Tibial nerve (tissue), 4 donors: ENCODE measurements at regions not wholly inside any gene's neighbourhood (a gene's known extent, or its start where the extent isn't known, plus 50 kb on each side); places are given as distances from the start of the nearest gene placed in this dataset.

ENCODE experiments used
- DNase-seq, 2 donors: peaks; one replicate each; pipeline ENCODE4 v3.0.0-alpha.2; 2019; ENCODE audit warnings: low spot score in 2 of 2
- H3K27ac ChIP-seq, 4 donors: fragments of 200-600 bp; sonication (generic) in 3 of 4; one replicate each; pipeline ENCODE4 v1.5.1; 2017 to 2019; ENCODE audit warnings: mild to moderate bottlenecking in 1 of 4
- H3K27me3 ChIP-seq, 2 donors: fragments of 200-600 bp; sonication (generic) in 1 of 2; one replicate each; pipeline versions ENCODE4 v1.5.1 to v1.6.0; 2017 to 2019
- H3K36me3 ChIP-seq, 3 donors: fragments of 200-600 bp; sonication (generic); one replicate each; pipeline ENCODE4 v1.5.1; 2018 to 2019
- H3K4me1 ChIP-seq, 4 donors: fragments of 200-600 bp; sonication (generic) in 3 of 4; one replicate each; pipeline ENCODE4 v1.5.1; 2017 to 2019
- H3K4me3 ChIP-seq, 4 donors: fragments of 200-600 bp; sonication (generic) in 3 of 4; one replicate each; pipeline ENCODE4 v1.5.1; 2017 to 2019; ENCODE audit warnings: mild to moderate bottlenecking in 1 of 4, moderate library complexity in 1 of 4
- H3K9me3 ChIP-seq, 4 donors: fragments of 200-600 bp; sonication (generic) in 3 of 4; one replicate each; pipeline ENCODE4 v1.5.1; 2017 to 2019
- EP300 ChIP-seq, 2 donors: sonication (generic); formaldehyde crosslinking; IDR thresholded peaks; one replicate each; pipeline ENCODE4 v1.6.1; 2017; ENCODE audit warnings: antibody characterized with exemption in 2 of 2, mild to moderate bottlenecking in 1 of 2
- POLR2A ChIP-seq, 2 donors: fragments of 450-650 bp; IDR thresholded peaks; one replicate each; pipeline ENCODE4 v1.6.1; 2017; ENCODE audit warnings: antibody characterized with exemption in 2 of 2, mild to moderate bottlenecking in 2 of 2, moderate library complexity in 2 of 2
- WGBS, 2 donors: methylation state at CpG; one replicate each; pipeline ENCODE4 v1.1.5; 2018; 5-methylcytosine and 5-hydroxymethylcytosine counted together
- TF ChIP-seq, protein P1 (sequence below), 5 experiments: fragments of 200-600 bp in 3 of 5; fragments of 450-650 bp in 2 of 5; sonication (generic) in 3 of 5; IDR thresholded peaks; one replicate each; pipeline ENCODE4 v1.5.1; 2016 to 2019; ENCODE audit warnings: antibody characterized with exemption in 5 of 5, mild to moderate bottlenecking in 3 of 5, moderate library complexity in 2 of 5

DNA sequence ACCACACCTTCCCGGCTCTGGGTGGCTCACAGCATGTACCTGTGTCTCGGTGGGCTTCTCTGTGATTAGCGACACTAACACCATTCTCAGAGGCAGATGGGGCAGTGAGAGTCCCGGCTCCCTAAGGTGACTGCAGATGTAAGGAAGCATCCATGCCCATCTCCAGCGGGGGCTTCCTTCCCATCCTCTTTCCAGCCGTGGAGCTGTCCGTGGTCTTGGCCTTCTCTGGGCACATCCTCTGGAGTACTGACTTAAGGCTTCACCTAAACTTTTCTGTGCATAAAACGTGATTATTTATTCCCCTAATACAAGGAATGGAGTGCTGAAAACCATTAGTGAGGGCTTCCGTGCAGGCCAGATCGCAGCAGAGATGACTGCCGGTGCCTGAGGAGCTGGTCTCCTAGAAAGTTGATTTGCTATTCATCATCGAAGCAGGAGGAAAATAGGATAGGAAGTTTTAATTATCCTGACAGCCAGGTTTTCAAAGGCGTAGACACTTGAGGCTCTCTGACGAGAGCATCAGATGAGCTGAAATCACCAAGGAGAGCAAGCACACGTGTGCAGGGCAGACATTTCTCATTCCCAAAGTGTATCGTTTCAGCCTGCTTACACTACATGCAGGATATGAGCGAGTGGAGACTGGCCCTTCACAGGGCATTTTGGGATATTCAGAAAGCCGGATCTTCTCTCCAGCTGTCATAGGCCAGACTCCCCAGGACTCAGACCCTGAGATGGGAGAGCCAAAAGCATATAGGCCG lies 186.1 kb upstream of the SALL3 start:
- Histone ChIP-seq H3K27ac (no peak overlapping the region), H3K27me3 (no peaks in the 10 kb centered on the region), H3K9me3 (no peaks in the 10 kb centered on the region), H3K4me1 (no peaks in the 10 kb centered on the region), H3K4me3 (no peak overlapping the region), H3K36me3 (no peaks in the 10 kb centered on the region)
- TF ChIP-seq, protein P1, sequence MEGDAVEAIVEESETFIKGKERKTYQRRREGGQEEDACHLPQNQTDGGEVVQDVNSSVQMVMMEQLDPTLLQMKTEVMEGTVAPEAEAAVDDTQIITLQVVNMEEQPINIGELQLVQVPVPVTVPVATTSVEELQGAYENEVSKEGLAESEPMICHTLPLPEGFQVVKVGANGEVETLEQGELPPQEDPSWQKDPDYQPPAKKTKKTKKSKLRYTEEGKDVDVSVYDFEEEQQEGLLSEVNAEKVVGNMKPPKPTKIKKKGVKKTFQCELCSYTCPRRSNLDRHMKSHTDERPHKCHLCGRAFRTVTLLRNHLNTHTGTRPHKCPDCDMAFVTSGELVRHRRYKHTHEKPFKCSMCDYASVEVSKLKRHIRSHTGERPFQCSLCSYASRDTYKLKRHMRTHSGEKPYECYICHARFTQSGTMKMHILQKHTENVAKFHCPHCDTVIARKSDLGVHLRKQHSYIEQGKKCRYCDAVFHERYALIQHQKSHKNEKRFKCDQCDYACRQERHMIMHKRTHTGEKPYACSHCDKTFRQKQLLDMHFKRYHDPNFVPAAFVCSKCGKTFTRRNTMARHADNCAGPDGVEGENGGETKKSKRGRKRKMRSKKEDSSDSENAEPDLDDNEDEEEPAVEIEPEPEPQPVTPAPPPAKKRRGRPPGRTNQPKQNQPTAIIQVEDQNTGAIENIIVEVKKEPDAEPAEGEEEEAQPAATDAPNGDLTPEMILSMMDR (IDR thresholded peaks at IDR 0.05) = no peak
- TF ChIP-seq EP300 (IDR thresholded peaks at IDR 0.05) = no peak
- TF ChIP-seq POLR2A (IDR thresholded peaks at IDR 0.05) = no peak
- DNase-seq = no peak
- 73 to 76% methylated on average over 19 of the region's 19 CpGs for WGBS, 2 donors

DNA sequence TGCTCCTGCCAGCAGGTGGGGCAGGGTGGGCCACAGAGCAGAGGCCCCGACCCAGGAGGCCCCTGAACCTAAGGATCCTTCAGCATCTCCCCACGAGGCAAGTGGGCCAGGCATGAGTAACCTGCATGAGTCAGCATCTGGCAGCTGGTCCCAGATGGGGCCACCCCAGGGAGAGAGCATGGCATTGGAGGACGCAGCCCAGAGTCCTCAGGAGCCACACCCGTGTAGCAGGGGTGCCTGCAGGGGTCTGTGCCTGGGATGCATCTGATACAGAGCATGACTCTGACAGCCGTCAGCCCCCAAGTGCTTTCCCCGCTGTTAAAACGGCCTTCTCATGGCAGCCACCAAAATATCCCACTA lies 185.6 kb upstream of the SALL3 start:
- H3K4me1 ChIP-seq = no peaks in the 10 kb centered on the region
- no peak overlapping the region for H3K27ac ChIP-seq
- no peaks in the 10 kb centered on the region for H3K36me3 ChIP-seq
- TF ChIP-seq, protein P1 (IDR thresholded peaks at IDR 0.05) = no peak
- TF ChIP-seq EP300 (IDR thresholded peaks at IDR 0.05) (no peak), POLR2A (IDR thresholded peaks at IDR 0.05) (no peak)
- H3K27me3 ChIP-seq = no peaks in the 10 kb centered on the region
- no peaks in the 10 kb centered on the region for H3K9me3 ChIP-seq
- no peak for DNase-seq
- WGBS, 2 donors = 63 to 81% methylated on average over 3 to 7 of the region's 7 CpGs
- no peak overlapping the region for H3K4me3 ChIP-seq

DNA sequence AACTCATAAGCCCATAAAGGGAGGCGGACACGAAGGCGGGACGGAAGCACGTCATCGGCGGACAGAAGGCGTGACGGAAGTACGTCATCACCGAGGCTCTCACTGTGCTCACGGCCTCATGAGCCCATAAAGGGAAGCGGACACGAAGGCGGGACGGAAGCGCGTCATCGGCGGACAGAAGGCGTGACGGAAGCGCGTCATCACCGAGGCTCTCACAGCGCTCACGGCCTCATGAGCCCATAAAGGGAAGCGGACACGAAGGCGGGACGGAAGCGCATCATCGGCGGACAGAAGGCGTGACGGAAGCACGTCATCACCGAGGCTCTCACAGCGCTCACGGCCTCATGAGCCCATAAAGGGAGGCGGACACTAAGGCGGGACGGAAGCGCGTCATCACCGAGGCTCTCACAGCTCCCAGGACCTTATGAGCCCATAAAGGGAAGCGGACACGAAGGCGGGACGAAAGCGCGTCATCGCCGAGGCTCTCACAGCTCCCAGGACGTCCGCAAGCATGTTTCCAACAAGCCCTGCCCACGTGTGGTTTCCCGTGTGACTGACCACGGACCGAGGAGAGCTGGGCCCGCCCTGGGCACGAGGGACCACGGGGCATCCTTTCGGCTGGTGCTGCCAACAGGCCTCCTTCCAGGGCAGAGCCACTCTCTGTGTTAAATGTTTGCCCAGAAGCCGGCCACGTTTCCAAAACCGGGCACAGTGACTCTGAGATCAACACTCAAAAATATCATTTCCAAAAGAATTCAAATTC lies 182.7 kb upstream of the SALL3 start:
- TF ChIP-seq, protein P1 (IDR thresholded peaks at IDR 0.05) = no peak
- TF ChIP-seq POLR2A (IDR thresholded peaks at IDR 0.05) (no peak), EP300 (IDR thresholded peaks at IDR 0.05) (no peak)
- Histone ChIP-seq H3K36me3 (no peaks in the 10 kb centered on the region), H3K4me1 (no peaks in the 10 kb centered on the region), H3K27ac (no peak overlapping the region), H3K9me3 (no peaks in the 10 kb centered on the region), H3K27me3 (no peaks in the 10 kb centered on the region), H3K4me3 (no peak overlapping the region)
- no peak for DNase-seq
- WGBS, 2 donors = 93% methylated on average over 67 of the region's 67 CpGs

DNA sequence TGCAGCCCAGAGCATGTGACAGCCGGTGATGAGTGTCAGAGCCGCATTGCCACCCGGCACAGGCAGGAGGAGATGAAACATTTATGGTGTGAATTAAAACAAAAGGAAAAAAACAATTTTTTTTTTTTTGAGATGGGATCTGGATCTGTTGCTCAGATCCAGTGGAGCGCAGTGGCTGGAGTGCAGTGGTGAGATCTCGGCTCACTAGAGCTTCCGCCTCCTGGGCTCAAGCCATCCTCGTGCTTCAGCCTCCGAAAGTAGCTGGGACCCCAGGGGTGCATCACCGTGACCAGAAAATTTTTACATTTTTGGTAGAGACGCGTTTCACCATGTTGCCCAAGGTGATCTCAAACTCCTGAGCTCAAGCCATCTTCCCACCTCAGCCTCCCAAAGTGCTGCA lies 182.1 kb upstream of the SALL3 start:
- Histone ChIP-seq H3K27me3 (no peaks in the 10 kb centered on the region), H3K36me3 (no peaks in the 10 kb centered on the region), H3K4me3 (no peak overlapping the region), H3K4me1 (no peaks in the 10 kb centered on the region), H3K27ac (no peak overlapping the region), H3K9me3 (no peaks in the 10 kb centered on the region)
- 87 to 92% methylated on average over 11 of the region's 11 CpGs for WGBS, 2 donors
- TF ChIP-seq POLR2A (IDR thresholded peaks at IDR 0.05) (no peak), EP300 (IDR thresholded peaks at IDR 0.05) (no peak)
- TF ChIP-seq, protein P1 (IDR thresholded peaks at IDR 0.05) = no peak
- DNase-seq = no peak
